ENCODE measurements at regions not wholly inside any gene's neighbourhood (a gene's known extent, or its start where the extent isn't known, plus 50 kb on each side); places are given as distances from the start of the nearest gene placed in this dataset.
A peak's percentile ranks its signal among the peaks of the same experiment; 100 is the strongest.
"Not testable (repeated sequence)": the region's sequence is repeated elsewhere in the genome, so short reads cannot be mapped to it uniquely, and the experiment has no call there.

- no peak for DNase-seq
Observed at GRCh38 chr12:83793616-83794015, 1106.9 kb downstream of the TMTC2 start.

DNA sequence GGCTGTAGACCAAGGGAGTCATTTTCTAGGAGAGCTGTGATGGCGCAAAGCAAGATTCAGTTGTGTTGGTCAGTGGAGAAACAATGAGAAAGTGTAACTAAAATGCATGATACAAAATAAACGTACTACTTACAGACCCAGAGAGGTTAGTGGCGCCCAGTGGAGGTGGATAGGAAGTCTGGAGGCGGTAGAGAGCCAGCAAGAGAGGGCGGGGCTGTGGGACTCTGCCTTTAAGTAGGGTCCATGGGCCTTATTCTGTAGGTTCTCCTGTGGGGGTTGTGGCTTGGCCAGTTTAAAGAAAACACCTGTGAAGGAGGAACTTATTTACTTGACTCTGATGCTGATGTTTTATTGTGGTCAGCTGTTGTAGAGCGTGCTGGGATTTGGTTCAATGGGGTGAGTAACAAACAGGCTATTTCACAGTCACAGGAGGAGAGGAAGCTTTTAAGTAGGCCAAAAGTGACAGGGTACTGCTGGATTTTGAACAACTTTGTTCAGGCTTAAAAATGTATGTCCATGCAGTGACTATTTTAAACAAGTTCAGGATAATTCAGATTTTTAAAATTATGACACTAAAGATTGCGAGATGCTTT, 1097.7 kb downstream of the TMTC2 start:
- no peak for DNase-seq

GRCh38 chr12:83779526-83779925, 1092.8 kb downstream of the TMTC2 start:
- no peak for DNase-seq

DNA sequence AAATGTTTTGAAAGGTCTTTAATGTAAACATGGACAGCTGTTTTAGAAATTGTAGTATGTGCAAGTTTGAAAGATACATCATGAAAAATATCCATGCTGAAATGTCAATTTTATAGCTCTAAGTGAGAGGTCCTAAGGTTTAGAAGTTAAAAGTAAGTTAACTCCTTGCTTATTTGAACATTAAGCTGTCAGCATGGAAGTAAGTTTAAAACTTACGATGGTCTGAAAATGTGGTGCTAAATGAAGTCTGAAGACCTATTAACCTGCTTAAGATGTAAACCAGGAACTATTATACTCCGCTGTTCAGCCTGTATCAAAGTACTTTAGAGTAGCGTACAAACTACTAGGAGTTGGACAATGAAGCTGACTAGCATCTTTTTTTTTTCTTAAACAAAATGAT, 1082.4 kb downstream of the TMTC2 start:
- DNase-seq, result no peak

DNA sequence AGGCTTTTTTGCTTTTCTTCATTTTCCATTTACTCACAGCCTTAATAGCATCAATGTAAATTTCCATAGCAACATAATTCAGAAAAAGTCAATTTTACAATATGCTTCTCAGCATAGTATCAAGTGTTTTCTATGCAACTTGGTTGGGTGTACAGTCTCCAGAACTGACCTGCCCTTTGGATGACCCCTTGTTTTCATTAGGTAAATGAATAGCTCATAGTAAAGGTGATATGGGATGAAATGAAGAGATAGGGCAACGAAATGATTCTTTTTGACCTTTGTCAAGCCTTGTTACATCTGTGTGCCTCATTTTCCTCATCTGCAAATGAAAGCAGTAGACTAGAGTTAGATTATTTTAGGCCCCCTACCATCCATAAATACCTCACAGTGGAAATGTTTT, 1081.0 kb downstream of the TMTC2 start:
- DNase-seq, result no peak

GRCh38 chr12:83763425-83763824, 1076.7 kb downstream of the TMTC2 start:
- DNase-seq, result no peak

GRCh38 chr12:83759906-83760305, 1073.2 kb downstream of the TMTC2 start:
- no peak for DNase-seq

DNA sequence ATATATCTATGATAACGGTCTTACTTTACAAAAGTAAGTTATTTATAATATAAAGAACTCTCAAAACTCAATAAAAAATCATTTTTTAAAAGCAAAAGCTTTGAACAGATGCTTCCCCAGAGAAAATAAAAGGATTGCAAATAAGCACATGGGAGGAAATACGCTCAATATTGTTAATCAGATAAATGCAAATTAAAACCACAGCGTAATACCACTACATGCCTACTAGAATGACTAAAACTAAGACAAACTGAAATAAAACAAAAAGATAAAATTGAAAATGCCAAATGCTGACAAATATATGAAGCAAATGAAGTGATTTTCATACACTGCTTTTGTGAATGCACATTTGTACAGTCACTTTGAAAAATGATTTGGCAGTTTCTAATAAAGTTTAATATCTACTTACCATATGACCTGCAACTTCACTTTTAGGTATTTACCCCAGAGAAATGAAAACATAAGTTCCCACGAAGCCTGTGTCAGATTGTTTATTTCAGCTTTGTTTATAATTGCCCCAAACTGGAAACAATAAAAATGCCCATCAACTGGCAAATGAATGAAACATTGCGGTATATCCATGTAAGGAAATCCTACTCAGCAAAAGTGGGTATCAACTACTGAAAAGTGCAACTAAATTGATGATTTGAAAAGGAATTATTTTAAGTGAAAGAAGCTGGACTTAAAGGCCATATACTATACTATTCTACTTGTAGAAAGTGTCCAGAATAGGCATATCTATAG, 1072.4 kb downstream of the TMTC2 start:
- DNase-seq, result no peak

DNA sequence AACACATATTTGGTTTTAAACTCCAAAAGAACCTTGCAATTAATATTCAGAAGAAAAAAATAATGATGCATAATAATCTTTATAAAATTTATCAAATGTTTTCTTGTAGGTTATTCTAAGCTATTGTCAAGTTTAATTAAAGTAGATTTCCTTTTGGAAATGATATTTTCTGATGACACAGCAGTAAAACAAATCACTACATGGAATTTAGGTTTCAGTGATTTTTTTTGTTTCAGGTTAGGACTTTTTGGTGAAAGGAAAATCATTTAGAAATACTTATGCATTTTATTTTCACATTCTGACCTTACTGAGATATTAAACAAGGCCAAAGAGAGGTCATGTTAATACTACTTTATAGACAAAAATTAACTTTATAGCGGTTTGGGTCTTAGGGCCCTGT, 1067.2 kb downstream of the TMTC2 start:
- DNase-seq, result no peak

- no peak for DNase-seq
Observed at GRCh38 chr12:83753205-83753604, 1066.5 kb downstream of the TMTC2 start.

- no peak for DNase-seq
Observed at GRCh38 chr12:83739607-83740006, 1052.9 kb downstream of the TMTC2 start.

DNA sequence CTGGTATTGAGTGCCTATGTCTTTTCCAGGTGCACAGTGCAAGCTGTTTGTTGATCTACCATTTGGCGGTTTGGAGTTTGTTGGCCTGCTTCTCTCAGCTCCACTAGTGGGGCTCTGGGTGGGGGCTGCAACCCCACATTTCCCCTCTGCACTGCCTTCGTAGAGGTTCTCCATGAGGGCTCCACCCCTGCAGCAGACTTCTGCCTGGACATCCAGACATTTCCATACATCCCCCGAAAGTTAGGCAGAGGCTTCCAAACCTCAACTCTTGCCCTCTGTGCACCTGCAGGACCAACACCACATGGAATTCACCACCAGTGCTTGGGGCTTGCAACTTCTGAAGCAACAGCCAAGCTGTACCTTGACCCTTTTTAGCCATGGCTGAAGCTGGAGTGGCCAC, 1024.1 kb downstream of the TMTC2 start:
- DNase-seq, result no peak

DNA sequence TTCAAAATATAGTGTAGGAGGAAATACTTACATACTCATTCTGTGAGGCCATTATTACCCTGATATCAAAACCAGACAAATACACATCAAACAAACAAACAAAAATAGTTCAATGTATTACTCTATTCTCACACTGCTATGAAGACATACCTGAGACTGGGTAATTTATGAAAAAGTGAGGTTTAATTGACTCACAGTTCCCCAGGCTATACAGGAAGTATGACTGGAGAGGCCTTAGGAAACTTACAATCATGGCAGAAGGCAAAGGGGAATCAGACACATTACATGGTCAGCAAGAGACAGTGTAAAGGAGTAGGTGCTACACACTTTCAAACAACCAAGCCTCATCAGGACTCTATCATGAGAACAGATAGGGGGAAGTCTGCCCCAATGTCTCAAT, 1023.2 kb downstream of the TMTC2 start:
- DNase-seq, result no peak

DNA sequence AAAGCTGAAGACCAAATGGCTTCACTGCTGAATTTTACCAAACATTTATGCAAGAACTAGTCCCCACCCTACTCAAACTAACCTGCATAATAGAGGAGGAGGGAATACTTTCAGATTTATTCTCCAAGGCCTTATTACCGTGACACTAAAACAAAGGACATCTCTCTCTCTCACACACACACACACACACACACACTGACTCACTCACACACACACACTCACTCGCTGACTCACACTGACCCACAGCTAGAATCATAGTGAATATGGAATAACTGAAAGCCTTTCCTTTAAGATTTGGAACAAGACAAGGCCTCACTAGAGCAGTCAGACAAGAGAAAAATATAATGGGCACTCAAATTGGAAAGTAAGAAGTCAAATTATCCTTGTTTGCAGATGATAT, 1014.1 kb downstream of the TMTC2 start:
- no peak for DNase-seq

DNA sequence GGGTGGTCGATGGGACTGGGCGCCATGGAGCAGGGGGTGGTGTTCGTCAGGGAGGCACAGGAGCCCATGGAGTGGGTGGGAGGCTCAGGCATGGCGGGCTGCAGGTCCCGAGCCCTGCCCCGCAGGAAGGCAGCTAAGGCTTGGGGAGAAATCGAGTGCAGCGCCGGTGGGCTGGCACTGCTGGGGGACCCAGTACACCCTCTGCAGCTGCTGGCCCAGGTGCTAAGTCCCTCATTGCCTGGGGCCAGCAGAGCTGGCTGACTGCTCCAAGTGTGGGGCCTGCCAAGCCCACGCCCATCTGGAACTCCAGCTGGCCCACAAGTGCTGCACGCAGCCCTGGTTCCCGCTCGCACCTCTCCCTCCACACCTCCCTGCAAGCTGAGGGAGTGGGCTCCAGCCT, 1009.6 kb downstream of the TMTC2 start:
- DNase-seq, result not testable (repeated sequence)

DNA sequence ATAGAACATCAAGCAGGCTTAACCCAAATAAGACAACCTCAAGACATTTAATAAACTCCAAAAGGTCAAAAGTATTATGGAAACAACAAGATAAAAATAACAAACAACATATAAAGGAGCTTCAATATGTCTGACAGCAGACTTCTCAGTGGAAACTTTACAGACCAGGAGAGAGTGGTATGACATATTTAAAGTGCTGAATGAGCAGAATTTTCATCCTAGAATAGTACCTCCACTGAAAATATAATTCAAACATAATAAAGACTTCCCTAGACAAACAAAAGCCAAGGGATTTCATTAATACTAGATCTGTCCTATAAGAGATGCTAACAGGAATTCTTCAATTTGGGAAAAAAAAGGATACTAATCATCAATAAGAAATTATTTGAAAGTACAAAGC, 1005.0 kb downstream of the TMTC2 start:
- DNase-seq, result no peak

DNA sequence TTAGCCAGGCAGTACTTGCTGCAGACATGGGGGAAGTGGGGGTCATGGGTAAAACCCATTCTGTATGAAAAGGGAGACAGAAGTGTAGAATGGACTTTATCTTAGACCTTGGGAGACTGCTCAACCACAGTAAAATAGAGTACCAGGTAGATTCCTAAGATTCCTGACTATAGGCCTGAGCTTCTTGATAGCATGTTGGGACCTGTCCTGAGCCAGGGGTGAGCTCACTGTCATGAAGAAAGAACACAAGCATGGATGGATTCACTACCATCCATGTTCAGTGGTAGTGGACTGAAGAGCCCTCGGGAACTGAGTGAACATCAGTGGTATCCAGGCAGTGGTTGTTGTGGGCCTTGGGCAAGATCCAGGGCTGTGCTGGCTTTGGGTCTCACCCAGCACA, 1003.8 kb downstream of the TMTC2 start:
- no peak for DNase-seq

DNA sequence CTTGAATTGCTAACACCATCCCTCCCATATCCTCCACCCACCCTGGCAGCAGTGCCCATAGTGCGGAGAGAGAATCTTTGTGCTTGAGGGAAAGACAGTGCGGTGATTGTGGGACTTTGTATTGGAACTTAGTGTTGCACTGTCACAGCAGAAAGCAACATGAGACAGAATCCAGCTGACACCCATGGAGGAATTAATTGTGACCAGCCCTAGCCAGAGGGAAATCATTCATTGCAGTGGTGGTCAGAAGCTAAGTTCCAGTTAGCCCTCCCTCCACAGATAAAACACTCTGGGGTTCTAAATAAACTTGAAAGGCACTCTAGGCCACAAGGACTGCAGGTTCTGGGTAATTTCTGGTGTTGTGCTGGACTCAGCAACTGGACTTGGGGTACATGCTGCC, 1002.6 kb downstream of the TMTC2 start:
- no peak for DNase-seq

DNA sequence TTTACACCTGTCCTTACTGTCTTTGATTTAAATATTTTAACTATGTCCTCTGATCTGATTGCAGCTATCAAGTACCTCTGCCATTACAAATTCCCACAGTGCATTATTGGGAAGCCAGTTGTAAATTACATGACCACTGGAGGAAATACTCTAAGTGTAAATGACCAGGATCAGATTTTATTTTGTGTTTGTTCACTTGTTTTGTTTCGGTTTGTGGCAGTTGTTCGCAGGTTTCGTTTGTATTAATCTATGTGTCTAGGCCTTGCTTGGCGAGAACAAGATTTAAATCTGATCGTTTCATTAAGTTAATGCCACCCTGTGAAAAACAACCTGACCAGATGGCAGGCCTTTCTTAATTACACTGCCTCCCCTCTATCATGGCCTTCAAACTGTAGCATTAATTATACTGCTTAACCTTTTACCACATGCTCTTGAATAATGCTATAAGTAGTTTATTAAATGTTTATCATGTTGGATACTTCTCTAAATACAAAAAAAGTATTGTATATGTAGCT, 990.1 kb downstream of the TMTC2 start:
- DNase-seq, result no peak

- DNase-seq, result no peak
Observed at GRCh38 chr12:83666690-83667089, 980.0 kb downstream of the TMTC2 start.

GRCh38 chr12:83665634-83666218, 979.0 kb downstream of the TMTC2 start:
- no peak for DNase-seq

DNA sequence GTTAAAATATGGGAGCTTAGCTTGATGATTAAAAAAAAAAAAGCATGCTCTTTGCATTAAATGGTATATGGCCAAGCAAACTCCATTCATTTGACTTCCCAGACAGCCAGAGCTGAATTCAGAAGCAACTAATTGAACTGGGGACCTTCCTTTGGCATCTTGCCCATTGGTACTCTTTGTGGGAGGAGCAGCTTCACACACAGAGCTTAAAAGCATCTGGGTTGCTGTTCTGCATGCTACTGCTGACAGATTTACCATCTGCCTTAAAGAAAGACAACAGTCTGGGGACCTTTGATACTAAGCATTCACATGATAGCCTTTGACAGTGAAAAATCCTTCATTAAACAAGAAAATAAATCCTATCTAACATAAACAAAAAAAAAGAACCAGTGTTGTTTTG, 977.9 kb downstream of the TMTC2 start:
- peak; percentile 77 for DNase-seq

- no peak for DNase-seq
Observed at GRCh38 chr12:83660727-83661358, 974.1 kb downstream of the TMTC2 start.

DNA sequence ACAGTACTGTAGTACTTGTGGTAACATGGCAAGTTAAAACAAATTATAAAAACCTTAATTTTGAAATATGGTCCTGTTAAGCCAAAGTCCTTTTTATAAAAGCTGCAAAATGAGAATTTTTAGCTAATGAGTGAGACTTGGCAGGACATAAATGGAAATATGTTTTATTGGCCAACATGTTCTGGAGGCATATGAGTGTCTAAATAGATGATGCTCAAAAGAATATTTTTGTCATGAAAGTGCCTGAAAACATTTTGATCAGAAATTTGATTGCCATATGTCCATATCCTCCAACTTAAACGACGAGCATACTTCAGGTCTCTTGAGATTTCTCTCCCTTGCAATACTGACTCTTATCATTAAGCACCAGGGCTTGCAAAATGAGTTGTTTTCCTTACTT, 972.6 kb downstream of the TMTC2 start:
- DNase-seq, result no peak

All from NCI-H1694 treated with DMSO at 0.1 percent for 48 hours (cell line).